ENCODE measurements at regions not wholly inside any gene's neighbourhood (a gene's known extent, or its start where the extent isn't known, plus 50 kb on each side); places are given as distances from the start of the nearest gene placed in this dataset.

DNA sequence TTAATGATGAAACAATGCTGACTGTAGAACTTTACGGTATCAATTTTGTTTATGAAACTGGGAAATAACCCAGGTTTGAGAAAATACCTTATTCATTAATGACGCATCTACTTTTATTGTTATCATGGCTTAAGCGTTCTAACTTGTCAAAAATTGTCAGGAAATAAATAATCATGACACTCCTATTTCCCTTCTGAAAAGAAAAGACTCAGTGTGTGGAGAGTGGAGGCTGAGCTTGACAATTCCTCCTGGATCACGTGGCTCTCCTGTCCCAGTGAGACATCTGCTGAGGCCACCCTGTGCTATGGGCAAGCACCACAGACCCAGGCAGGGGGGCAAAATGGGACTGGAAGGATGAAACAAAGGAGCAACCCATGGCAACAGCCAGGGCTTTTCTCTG is 466.4 kb downstream of the ZNF608 start:
- in situ Hi-C loops (cut with MboI; ENCODE audit: low pct_unique_long_range_greater_than_20kb, low sequenced_read_pairs, unreplicated experiment), result no loop called here
- TF ChIP-seq, protein P1, sequence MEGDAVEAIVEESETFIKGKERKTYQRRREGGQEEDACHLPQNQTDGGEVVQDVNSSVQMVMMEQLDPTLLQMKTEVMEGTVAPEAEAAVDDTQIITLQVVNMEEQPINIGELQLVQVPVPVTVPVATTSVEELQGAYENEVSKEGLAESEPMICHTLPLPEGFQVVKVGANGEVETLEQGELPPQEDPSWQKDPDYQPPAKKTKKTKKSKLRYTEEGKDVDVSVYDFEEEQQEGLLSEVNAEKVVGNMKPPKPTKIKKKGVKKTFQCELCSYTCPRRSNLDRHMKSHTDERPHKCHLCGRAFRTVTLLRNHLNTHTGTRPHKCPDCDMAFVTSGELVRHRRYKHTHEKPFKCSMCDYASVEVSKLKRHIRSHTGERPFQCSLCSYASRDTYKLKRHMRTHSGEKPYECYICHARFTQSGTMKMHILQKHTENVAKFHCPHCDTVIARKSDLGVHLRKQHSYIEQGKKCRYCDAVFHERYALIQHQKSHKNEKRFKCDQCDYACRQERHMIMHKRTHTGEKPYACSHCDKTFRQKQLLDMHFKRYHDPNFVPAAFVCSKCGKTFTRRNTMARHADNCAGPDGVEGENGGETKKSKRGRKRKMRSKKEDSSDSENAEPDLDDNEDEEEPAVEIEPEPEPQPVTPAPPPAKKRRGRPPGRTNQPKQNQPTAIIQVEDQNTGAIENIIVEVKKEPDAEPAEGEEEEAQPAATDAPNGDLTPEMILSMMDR (IDR thresholded peaks at IDR 0.05; ENCODE audit: extremely low read depth, insufficient read depth, missing control alignments), result no peak
- DNase-seq (ENCODE audit: low spot score), result no peak

GRCh38 chr5:124279146-124279876 is 467.1 kb downstream of the ZNF608 start:
- in situ Hi-C loops (cut with MboI; ENCODE audit: low pct_unique_long_range_greater_than_20kb, low sequenced_read_pairs, unreplicated experiment), result no loop called here
- no peak for DNase-seq (ENCODE audit: low spot score)
- TF ChIP-seq, protein P1 (IDR thresholded peaks at IDR 0.05; ENCODE audit: extremely low read depth, insufficient read depth, missing control alignments), result no peak

- TF ChIP-seq, protein P1 (IDR thresholded peaks at IDR 0.05; ENCODE audit: extremely low read depth, insufficient read depth, missing control alignments), result no peak
- in situ Hi-C loops (cut with MboI; ENCODE audit: low pct_unique_long_range_greater_than_20kb, low sequenced_read_pairs, unreplicated experiment), result no loop called here
- DNase-seq (ENCODE audit: low spot score), result no peak
Measured at GRCh38 chr5:124278636-124279035, 467.8 kb downstream of the ZNF608 start.

GRCh38 chr5:124277767-124278545 is 468.5 kb downstream of the ZNF608 start:
- TF ChIP-seq, protein P1 (IDR thresholded peaks at IDR 0.05; ENCODE audit: extremely low read depth, insufficient read depth, missing control alignments), result no peak
- in situ Hi-C loops (cut with MboI; ENCODE audit: low pct_unique_long_range_greater_than_20kb, low sequenced_read_pairs, unreplicated experiment), result no loop called here
- no peak for DNase-seq (ENCODE audit: low spot score)

DNA sequence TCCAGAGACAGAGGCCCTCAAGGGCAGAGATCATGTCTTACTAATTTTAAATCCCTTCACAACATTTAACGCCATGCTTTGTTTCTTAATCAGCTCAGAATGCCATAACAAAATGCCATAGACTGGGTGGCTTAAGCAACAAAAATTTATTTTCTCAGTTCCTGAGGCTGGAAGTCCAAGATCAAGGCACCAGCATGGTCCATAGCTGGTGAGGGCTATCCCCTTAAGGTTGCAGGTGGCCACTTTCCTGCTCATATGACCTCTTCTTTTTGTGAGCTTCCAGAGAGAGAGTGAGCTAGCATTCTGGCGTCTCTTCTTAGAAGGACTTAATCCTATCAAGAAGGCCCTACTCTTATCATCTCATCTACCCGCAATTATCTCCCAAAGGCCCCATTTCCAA is 470.3 kb downstream of the ZNF608 start:
- TF ChIP-seq, protein P1 (IDR thresholded peaks at IDR 0.05; ENCODE audit: extremely low read depth, insufficient read depth, missing control alignments), result no peak
- DNase-seq (ENCODE audit: low spot score), result no peak
- in situ Hi-C loops (cut with MboI; ENCODE audit: low pct_unique_long_range_greater_than_20kb, low sequenced_read_pairs, unreplicated experiment), result no loop called here

DNA sequence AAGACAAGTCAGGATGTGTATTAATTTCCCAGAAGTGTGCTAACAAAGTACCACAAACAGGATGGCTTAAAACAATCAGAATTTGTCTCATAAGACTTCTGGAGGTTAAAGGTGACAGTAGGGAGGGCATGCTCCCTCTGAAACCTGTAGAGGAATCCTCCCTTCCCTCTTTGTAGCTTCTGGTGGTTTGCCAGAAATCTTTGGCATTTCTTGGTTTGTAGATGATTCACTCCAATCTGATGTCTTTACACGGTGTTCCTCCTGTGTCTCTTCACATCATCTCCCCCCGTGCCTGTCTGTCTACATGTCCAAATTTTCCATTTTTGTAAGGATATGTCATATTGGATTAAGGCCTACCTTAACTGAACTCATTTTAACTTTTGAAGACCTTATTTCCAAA is 471.5 kb downstream of the ZNF608 start:
- no peak for DNase-seq (ENCODE audit: low spot score)
- TF ChIP-seq, protein P1 (IDR thresholded peaks at IDR 0.05; ENCODE audit: extremely low read depth, insufficient read depth, missing control alignments), result no peak
- in situ Hi-C loops (cut with MboI; ENCODE audit: low pct_unique_long_range_greater_than_20kb, low sequenced_read_pairs, unreplicated experiment), result no loop called here
